ENCODE measurements at regions not wholly inside any gene's neighbourhood (a gene's known extent, or its start where the extent isn't known, plus 50 kb on each side); places are given as distances from the start of the nearest gene placed in this dataset.

DNA sequence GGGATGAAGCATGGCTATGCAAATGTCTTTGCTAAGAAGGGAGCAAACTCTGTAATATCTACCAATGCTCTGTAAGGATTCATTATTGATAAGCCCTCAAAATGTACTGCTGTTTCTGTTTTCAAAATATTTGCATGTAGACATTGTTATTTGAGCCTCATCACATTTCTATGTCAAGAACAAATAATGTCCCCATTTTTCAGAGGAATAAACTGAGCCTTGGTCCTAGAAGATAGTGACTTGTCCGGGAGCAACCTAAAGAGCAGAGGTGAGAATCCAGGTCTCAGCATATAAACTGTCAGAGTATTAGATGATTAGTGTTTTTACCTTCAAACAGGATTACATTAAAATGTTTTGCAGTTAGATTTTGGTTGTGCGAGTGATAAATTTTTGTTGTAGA lies 125.5 kb upstream of the SRRM4 start:
- TF ChIP-seq CTCF (IDR thresholded peaks at IDR 0.05) (no peak), POLR2A (IDR thresholded peaks at IDR 0.05; ENCODE audit: low read depth) (no peak), POLR2AphosphoS5 (IDR thresholded peaks at IDR 0.05) (no peak), EP300 (IDR thresholded peaks at IDR 0.05) (no peak)
